Lower lobe of right lung (tissue), 2 donors: ENCODE measurements at regions not wholly inside any gene's neighbourhood (a gene's known extent, or its start where the extent isn't known, plus 50 kb on each side); places are given as distances from the start of the nearest gene placed in this dataset.

Experiments
- ATAC-seq, 2 donors: fragments of 200-7000 bp; cut with Tn5 transposase; one replicate each; pipeline ENCODE4 v1.9.1; 2020 to 2022; ENCODE audit warnings: mild to moderate bottlenecking in 2 of 2, moderate library complexity in 2 of 2
- DNase-seq: peaks from one replicate; pipeline ENCODE4 v3.0.0-alpha.2; 2020
- H3K27ac ChIP-seq: fragments of 200-600 bp; one replicate; pipeline ENCODE4 v1.8.0; 2022
- H3K27me3 ChIP-seq: fragments of 200-600 bp; one replicate; pipeline ENCODE4 v1.8.0; 2022; ENCODE audit warnings: low read depth
- H3K36me3 ChIP-seq: fragments of 200-600 bp; one replicate; pipeline ENCODE4 v1.8.0; 2022; ENCODE audit warnings: mild to moderate bottlenecking
- H3K4me1 ChIP-seq: fragments of 200-600 bp; one replicate; pipeline ENCODE4 v1.8.0; 2022
- H3K4me3 ChIP-seq: fragments of 200-600 bp; one replicate; pipeline ENCODE4 v1.8.0; 2022; ENCODE audit warnings: mild to moderate bottlenecking
- H3K9me3 ChIP-seq: fragments of 200-600 bp; one replicate; pipeline ENCODE4 v1.8.0; 2022
- intact Hi-C: fragments of 100-400 bp; cut with DNase I; formaldehyde crosslinking; loops from one replicate; pipeline ENCODE4 v1.11.0; 2022
- TF ChIP-seq, protein P1 (sequence below): fragments of 200-600 bp; IDR thresholded peaks from one replicate; pipeline ENCODE4 v1.8.0; 2022; ENCODE audit warnings: antibody characterized with exemption, mild to moderate bottlenecking
- donor health status: DM: no; HTN: yes; CAD: no; lungs with severe emphysema.

DNA sequence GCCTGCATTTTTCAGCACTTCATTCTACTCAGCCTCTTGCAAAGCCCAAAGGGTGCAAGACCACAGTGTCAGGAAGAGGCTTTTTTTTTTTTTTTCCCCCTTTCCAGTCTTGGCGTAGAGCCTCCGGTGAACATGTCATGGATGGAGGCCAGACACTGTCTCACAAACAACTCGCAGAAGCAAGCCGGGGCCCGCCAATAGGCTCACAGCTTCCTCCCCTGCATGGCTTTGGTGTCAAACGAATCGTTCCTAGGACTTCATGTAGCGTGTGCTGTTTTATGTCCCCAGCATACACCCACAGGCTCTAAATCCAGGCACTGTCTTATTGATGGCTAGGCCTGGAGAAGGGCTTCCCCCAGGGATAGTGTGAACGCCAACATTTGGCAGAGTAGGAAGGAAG is 457.7 kb upstream of the MAF start:
- intact Hi-C loops: no loop called here
- no peaks in the 10 kb centered on the region for H3K9me3 ChIP-seq
- ATAC-seq: peak; percentile 11 to 25
- H3K36me3 ChIP-seq: no peaks in the 10 kb centered on the region
- no peaks in the 10 kb centered on the region for H3K4me1 ChIP-seq
- TF ChIP-seq, protein P1, sequence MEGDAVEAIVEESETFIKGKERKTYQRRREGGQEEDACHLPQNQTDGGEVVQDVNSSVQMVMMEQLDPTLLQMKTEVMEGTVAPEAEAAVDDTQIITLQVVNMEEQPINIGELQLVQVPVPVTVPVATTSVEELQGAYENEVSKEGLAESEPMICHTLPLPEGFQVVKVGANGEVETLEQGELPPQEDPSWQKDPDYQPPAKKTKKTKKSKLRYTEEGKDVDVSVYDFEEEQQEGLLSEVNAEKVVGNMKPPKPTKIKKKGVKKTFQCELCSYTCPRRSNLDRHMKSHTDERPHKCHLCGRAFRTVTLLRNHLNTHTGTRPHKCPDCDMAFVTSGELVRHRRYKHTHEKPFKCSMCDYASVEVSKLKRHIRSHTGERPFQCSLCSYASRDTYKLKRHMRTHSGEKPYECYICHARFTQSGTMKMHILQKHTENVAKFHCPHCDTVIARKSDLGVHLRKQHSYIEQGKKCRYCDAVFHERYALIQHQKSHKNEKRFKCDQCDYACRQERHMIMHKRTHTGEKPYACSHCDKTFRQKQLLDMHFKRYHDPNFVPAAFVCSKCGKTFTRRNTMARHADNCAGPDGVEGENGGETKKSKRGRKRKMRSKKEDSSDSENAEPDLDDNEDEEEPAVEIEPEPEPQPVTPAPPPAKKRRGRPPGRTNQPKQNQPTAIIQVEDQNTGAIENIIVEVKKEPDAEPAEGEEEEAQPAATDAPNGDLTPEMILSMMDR: no peak
- DNase-seq: no peak
- H3K27ac ChIP-seq: no peak overlapping the region
- H3K4me3 ChIP-seq: no peak overlapping the region
- no peaks in the 10 kb centered on the region for H3K27me3 ChIP-seq

DNA sequence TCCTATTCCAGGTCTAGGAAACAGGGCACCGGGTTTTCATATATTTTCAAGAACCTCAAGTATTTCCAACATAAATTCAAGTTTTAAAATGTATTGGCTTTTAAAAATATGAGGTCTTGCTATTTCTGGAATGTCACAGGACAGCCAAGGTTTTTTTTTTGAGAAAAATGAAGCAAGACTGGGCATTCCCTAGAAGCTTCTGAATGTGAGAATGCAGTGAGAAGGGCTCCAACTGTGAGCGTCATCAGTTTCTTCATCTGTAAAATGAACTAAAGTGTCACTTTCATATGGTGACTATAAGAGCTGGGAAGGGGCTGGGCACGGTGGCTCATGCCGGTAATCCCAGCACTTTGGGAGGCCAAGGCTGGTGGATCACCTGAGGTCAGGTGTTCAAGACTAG is 455.8 kb upstream of the MAF start:
- no peak overlapping the region for H3K27ac ChIP-seq
- no peaks in the 10 kb centered on the region for H3K9me3 ChIP-seq
- no peak for DNase-seq
- no peaks in the 10 kb centered on the region for H3K4me1 ChIP-seq
- intact Hi-C loops: no loop called here
- no peak for ATAC-seq
- H3K36me3 ChIP-seq: no peaks in the 10 kb centered on the region
- no peak overlapping the region for H3K4me3 ChIP-seq
- H3K27me3 ChIP-seq: no peaks in the 10 kb centered on the region
- TF ChIP-seq, protein P1: no peak

DNA sequence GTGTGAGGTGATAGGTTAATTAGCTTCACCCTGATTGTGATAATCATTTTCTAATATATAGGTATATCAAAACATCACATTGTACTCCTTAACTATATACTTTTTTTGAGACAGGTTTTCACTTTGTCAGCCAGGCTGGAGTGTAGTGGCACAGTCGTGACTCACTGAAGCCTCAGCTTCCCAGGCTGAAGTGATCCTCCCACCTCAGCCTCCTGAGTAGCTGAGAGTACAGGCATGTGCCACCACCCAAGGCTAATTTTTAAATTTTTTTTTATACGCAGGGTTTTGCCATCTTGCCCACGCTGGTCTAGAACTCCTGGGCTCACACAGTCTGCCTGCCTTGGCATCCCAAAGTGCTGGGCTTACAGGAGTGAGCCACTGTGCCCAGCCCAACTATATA is 455.3 kb upstream of the MAF start:
- no peaks in the 10 kb centered on the region for H3K9me3 ChIP-seq
- intact Hi-C loops: no loop called here
- no peaks in the 10 kb centered on the region for H3K27me3 ChIP-seq
- no peaks in the 10 kb centered on the region for H3K36me3 ChIP-seq
- no peak for ATAC-seq
- H3K4me1 ChIP-seq: no peaks in the 10 kb centered on the region
- H3K27ac ChIP-seq: no peak overlapping the region
- no peak for DNase-seq
- TF ChIP-seq, protein P1: no peak
- no peak overlapping the region for H3K4me3 ChIP-seq

GRCh38 chr16:80054647-80055046 is 454.1 kb upstream of the MAF start:
- DNase-seq: no peak
- Histone ChIP-seq H3K27ac (no peak overlapping the region), H3K9me3 (no peaks in the 10 kb centered on the region), H3K36me3 (no peaks in the 10 kb centered on the region), H3K4me3 (no peak overlapping the region), H3K4me1 (no peaks in the 10 kb centered on the region), H3K27me3 (no peaks in the 10 kb centered on the region)
- TF ChIP-seq, protein P1: no peak
- intact Hi-C loops: no loop called here
- ATAC-seq: no peak

DNA sequence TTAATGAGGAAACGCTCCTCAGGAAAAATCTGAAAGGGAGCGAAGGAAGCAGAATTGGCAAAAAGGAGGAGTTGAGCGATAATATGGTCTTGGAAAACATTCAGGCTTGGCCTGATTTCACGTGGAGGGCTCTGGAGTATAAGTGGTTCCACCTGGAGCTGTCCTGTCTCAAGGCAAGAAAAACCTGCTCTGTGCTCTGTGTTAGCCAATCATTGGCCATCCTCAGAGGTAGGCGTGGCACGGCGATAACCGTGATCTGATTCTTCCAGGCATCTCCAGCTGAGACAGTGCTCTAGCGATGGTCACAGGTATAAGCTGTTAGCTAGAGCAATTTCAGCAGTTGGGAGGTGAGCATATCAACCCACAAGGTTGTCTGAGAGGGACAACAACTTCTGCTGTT is 450.5 kb upstream of the MAF start:
- H3K27me3 ChIP-seq: no peaks in the 10 kb centered on the region
- ATAC-seq (no peak), DNase-seq (no peak)
- H3K27ac ChIP-seq: no peak overlapping the region
- H3K4me1 ChIP-seq: no peaks in the 10 kb centered on the region
- no peaks in the 10 kb centered on the region for H3K9me3 ChIP-seq
- TF ChIP-seq, protein P1: no peak
- no peaks in the 10 kb centered on the region for H3K36me3 ChIP-seq
- no peak overlapping the region for H3K4me3 ChIP-seq
- intact Hi-C loops: no loop called here

GRCh38 chr16:80048250-80048649 is 447.7 kb upstream of the MAF start:
- no peak for ATAC-seq

More at GRCh38 chr16:80048250-80048649, 447.7 kb upstream of the MAF start:
- no peak overlapping the region for H3K4me3 ChIP-seq
- no peak overlapping the region for H3K27ac ChIP-seq
- intact Hi-C loops: no loop called here
- H3K36me3 ChIP-seq: no peaks in the 10 kb centered on the region
- TF ChIP-seq, protein P1: no peak
- H3K9me3 ChIP-seq: no peaks in the 10 kb centered on the region
- peaks cover 6% of the 10 kb centered on the region for H3K27me3 ChIP-seq
- H3K4me1 ChIP-seq: peaks cover 4% of the 10 kb centered on the region
- DNase-seq: no peak
